Activated B cell treated with CpG ODN at 0.5 μM for 24 hours (primary cell): ENCODE measurements at regions not wholly inside any gene's neighbourhood (a gene's known extent, or its start where the extent isn't known, plus 50 kb on each side); places are given as distances from the start of the nearest gene placed in this dataset.

Experiments
- ATAC-seq: fragments of 200-7000 bp; cut with Tn5 transposase; one replicate; pipeline ENCODE4 v1.10.0; 2021; ENCODE audit warnings: low read depth, mild to moderate bottlenecking, moderate library complexity
- CTCF ChIA-PET: fragments of 350-600 bp; sonication (Branson Sonifier 250); formaldehyde crosslinking; loops from one replicate; lab custom pipeline; 2021; ENCODE audit warnings: antibody characterized with exemption; lab: Charles Lee
- POLR2A ChIA-PET: fragments of 350-600 bp; sonication (Branson Sonifier 250); formaldehyde crosslinking; loops from one replicate; lab custom pipeline; 2021; ENCODE audit warnings: antibody characterized with exemption; lab: Charles Lee
- DNase-seq: peaks from one replicate; pipeline ENCODE4 v3.0.0; 2022
- H3K27ac Mint-ChIP-seq: one replicate; pipeline ENCODE4 v1.8.0; 2020; ENCODE audit warnings: mixed read lengths
- H3K27me3 Mint-ChIP-seq: one replicate; pipeline ENCODE4 v1.8.0; 2021; ENCODE audit warnings: mixed read lengths
- H3K36me3 Mint-ChIP-seq: one replicate; pipeline ENCODE4 v1.8.0; 2021; ENCODE audit warnings: low read depth, mixed read lengths
- H3K4me1 Mint-ChIP-seq: one replicate; pipeline ENCODE4 v1.8.0; 2021; ENCODE audit warnings: mixed read lengths
- H3K4me3 Mint-ChIP-seq: one replicate; pipeline ENCODE4 v1.8.0; 2020; ENCODE audit warnings: mild to moderate bottlenecking, mixed read lengths
- H3K9me3 Mint-ChIP-seq: one replicate; pipeline ENCODE4 v1.8.0; 2020; ENCODE audit warnings: mixed read lengths
- intact Hi-C: fragments of 100-400 bp; cut with micrococcal nuclease; formaldehyde crosslinking; loops from one replicate; pipeline ENCODE4 v1.15.1; 2024
- TF ChIP-seq, protein P1 (sequence below): fragments of 200-600 bp; IDR thresholded peaks from one replicate; pipeline ENCODE4 v1.8.0; 2022; ENCODE audit warnings: antibody characterized with exemption, mild to moderate bottlenecking

DNA sequence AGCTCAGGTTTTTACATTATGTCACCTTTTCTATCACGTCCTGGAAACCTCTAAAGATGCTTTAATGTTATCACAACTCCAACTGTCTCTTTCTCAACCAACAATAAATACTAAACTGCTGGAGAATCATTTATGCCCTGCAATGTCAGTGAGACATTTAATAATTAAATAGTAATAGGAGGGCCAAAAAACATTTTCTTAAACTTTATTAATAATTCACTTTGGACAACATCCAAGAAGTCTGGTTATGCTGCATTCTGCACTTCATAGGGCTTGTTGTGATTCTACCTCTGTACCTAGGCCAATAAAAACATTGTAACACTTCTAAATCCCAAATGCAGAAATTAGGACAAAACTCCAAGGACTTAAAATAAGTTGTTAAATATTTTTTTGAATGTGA lies 420.4 kb upstream of the LRRTM1 start:
- DNase-seq = no peak
- H3K36me3 Mint-ChIP-seq = no peaks in the 10 kb centered on the region
- H3K27ac Mint-ChIP-seq = no peak overlapping the region
- ChIA-PET CTCF (no interaction called here), POLR2A (no interaction called here)
- no peaks in the 10 kb centered on the region for H3K4me1 Mint-ChIP-seq
- intact Hi-C loops = no loop called here
- H3K9me3 Mint-ChIP-seq = no peaks in the 10 kb centered on the region
- TF ChIP-seq, protein P1, sequence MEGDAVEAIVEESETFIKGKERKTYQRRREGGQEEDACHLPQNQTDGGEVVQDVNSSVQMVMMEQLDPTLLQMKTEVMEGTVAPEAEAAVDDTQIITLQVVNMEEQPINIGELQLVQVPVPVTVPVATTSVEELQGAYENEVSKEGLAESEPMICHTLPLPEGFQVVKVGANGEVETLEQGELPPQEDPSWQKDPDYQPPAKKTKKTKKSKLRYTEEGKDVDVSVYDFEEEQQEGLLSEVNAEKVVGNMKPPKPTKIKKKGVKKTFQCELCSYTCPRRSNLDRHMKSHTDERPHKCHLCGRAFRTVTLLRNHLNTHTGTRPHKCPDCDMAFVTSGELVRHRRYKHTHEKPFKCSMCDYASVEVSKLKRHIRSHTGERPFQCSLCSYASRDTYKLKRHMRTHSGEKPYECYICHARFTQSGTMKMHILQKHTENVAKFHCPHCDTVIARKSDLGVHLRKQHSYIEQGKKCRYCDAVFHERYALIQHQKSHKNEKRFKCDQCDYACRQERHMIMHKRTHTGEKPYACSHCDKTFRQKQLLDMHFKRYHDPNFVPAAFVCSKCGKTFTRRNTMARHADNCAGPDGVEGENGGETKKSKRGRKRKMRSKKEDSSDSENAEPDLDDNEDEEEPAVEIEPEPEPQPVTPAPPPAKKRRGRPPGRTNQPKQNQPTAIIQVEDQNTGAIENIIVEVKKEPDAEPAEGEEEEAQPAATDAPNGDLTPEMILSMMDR = no peak
- H3K27me3 Mint-ChIP-seq = no peaks in the 10 kb centered on the region
- ATAC-seq = no peak
- H3K4me3 Mint-ChIP-seq = no peak overlapping the region

DNA sequence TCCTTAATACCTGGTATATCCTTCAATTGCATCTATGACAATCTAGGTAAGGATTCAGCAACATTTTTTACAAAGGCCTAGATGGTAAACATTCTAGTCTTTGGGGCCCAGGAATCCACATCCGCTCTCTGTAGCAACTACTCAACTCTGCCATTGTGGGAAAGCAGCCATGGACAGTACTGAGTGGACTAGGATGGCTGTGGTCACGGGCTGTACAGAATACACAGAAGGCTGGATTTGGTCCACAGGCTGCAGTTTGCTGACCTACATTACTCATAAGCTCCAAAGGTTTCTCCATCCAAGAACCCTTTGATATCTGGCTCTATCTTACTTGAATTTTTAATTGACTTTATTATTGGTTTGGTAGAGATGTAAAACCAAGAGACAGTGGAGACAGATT lies 418.3 kb upstream of the LRRTM1 start:
- H3K4me1 Mint-ChIP-seq = no peaks in the 10 kb centered on the region
- no peak overlapping the region for H3K4me3 Mint-ChIP-seq
- no peaks in the 10 kb centered on the region for H3K27me3 Mint-ChIP-seq
- no peak overlapping the region for H3K27ac Mint-ChIP-seq
- no peak for DNase-seq
- TF ChIP-seq, protein P1 = no peak
- ATAC-seq = no peak
- ChIA-PET POLR2A (no interaction called here), CTCF (no interaction called here)
- intact Hi-C loops = no loop called here
- H3K36me3 Mint-ChIP-seq = no peaks in the 10 kb centered on the region
- no peaks in the 10 kb centered on the region for H3K9me3 Mint-ChIP-seq

DNA sequence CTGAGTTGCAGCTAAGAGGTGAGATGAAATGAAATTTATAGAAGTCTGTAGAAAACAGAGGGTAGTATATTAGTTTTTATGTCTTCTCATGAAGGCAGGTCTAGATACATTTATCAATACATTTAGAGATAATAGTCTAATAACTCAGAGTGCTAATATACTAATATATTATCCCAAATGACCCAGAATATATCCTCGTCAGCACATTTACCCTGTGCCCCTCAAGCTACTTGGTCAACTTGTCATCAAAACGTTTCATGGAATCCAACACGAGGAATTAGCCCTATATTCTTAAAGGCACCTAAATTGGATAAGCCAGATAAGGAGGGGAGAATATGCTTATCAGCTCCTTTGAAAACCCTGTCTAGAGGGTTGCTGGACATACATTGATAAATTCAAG lies 415.1 kb upstream of the LRRTM1 start:
- intact Hi-C loops = no loop called here
- no peak for ATAC-seq
- no peaks in the 10 kb centered on the region for H3K4me1 Mint-ChIP-seq
- no peaks in the 10 kb centered on the region for H3K36me3 Mint-ChIP-seq
- ChIA-PET CTCF (no interaction called here), POLR2A (no interaction called here)
- TF ChIP-seq, protein P1 = no peak
- no peak for DNase-seq
- peaks cover 3% of the 10 kb centered on the region for H3K9me3 Mint-ChIP-seq
- H3K27me3 Mint-ChIP-seq = no peaks in the 10 kb centered on the region
- no peak overlapping the region for H3K4me3 Mint-ChIP-seq
- H3K27ac Mint-ChIP-seq = no peak overlapping the region

DNA sequence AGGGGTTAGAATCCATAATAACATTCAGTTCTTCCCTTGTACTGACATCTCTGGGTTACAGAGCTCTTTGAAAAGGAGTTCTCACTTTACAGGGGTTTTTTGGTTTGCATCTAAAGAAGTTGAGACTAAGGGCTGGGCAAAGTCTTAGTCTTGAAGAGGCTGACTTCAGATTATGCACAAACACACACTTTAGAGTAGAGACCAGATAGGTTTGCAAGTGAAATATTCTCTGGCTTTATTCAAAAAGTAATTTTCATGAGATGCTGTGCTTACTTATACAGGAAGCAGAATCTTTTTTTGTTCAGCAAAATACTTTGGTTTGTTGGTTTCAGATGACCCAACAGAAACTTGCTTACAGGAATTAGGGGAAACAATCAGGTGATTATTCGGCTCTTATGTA lies 410.9 kb upstream of the LRRTM1 start:
- Mint-ChIP-seq H3K9me3 (peaks cover 7% of the 10 kb centered on the region), H3K27me3 (no peaks in the 10 kb centered on the region), H3K4me3 (no peak overlapping the region), H3K4me1 (no peaks in the 10 kb centered on the region), H3K36me3 (no peaks in the 10 kb centered on the region), H3K27ac (no peak overlapping the region)
- TF ChIP-seq, protein P1 = no peak
- no peak for ATAC-seq
- no peak for DNase-seq
- CTCF ChIA-PET = no interaction called here
- intact Hi-C loops = no loop called here
- POLR2A ChIA-PET = no interaction called here

DNA sequence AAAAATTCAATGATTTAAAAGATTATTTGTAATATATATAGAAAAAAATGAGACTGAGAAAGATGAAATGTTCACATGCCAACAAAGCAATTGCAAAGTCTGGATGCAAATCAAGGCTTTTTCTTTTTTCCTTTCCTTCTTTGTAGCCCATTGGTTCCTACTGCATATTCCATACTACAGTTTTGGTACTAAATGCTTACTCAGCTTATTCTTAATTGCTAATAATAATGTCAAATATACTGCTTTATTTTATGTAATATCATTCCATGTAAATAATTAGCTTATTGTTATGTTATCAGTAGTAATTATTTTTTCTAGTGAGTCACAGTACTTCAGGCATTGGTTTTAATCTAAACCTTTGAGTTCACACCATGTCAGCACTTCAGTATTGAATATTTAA lies 407.4 kb upstream of the LRRTM1 start:
- TF ChIP-seq, protein P1 = no peak
- Mint-ChIP-seq H3K4me3 (no peak overlapping the region), H3K9me3 (peaks cover 7% of the 10 kb centered on the region), H3K27me3 (no peaks in the 10 kb centered on the region), H3K4me1 (no peaks in the 10 kb centered on the region), H3K36me3 (no peaks in the 10 kb centered on the region), H3K27ac (no peak overlapping the region)
- no peak for DNase-seq
- intact Hi-C loops = no loop called here
- POLR2A ChIA-PET = no interaction called here
- CTCF ChIA-PET = no interaction called here
- no peak for ATAC-seq
